ENCODE measurements at regions not wholly inside any gene's neighbourhood (a gene's known extent, or its start where the extent isn't known, plus 50 kb on each side); places are given as distances from the start of the nearest gene placed in this dataset.

- H3K4me1 ChIP-seq, result no peaks in the 10 kb centered on the region
- no peaks in the 10 kb centered on the region for H3K27me3 ChIP-seq
- H3K27ac ChIP-seq, result no peak overlapping the region
- no peak overlapping the region for H3K9ac ChIP-seq (ENCODE audit: low read depth in 2 of 2, low read length in 2 of 2)
- DNase-seq, result no peak
- H3K36me3 ChIP-seq, result no peaks in the 10 kb centered on the region
- TF ChIP-seq CTCF (IDR thresholded peaks at IDR 0.05), result no peak
- no peaks in the 10 kb centered on the region for H3K9me3 ChIP-seq
- intact Hi-C loops (cut with DNase I), result no loop called here
- no peak overlapping the region for H3K4me3 ChIP-seq
Measured at GRCh38 chr13:74438901-74439300, 304.7 kb upstream of the KLF12 start.

- no peak overlapping the region for H3K27ac ChIP-seq
- H3K9ac ChIP-seq (ENCODE audit: low read depth in 2 of 2, low read length in 2 of 2), result no peak overlapping the region
- DNase-seq, result no peak
- no peaks in the 10 kb centered on the region for H3K36me3 ChIP-seq
- intact Hi-C loops (cut with DNase I), result no loop called here
- H3K27me3 ChIP-seq, result no peaks in the 10 kb centered on the region
- H3K4me3 ChIP-seq, result no peak overlapping the region
- no peaks in the 10 kb centered on the region for H3K9me3 ChIP-seq
- no peak for TF ChIP-seq CTCF (IDR thresholded peaks at IDR 0.05)
- no peaks in the 10 kb centered on the region for H3K4me1 ChIP-seq
Measured at GRCh38 chr13:74434782-74435181, 300.6 kb upstream of the KLF12 start.

GRCh38 chr13:74424455-74424854 lies 290.3 kb upstream of the KLF12 start:
- intact Hi-C loops (cut with DNase I), result no loop called here
- H3K9ac ChIP-seq (ENCODE audit: low read depth in 2 of 2, low read length in 2 of 2), result no peak overlapping the region
- no peak overlapping the region for H3K4me3 ChIP-seq
- no peaks in the 10 kb centered on the region for H3K9me3 ChIP-seq
- H3K27me3 ChIP-seq, result no peaks in the 10 kb centered on the region
- no peaks in the 10 kb centered on the region for H3K4me1 ChIP-seq
- no peak for DNase-seq
- no peak overlapping the region for H3K27ac ChIP-seq
- no peak for TF ChIP-seq CTCF (IDR thresholded peaks at IDR 0.05)
- no peaks in the 10 kb centered on the region for H3K36me3 ChIP-seq

GRCh38 chr13:74423434-74423833 lies 289.2 kb upstream of the KLF12 start:
- DNase-seq, result no peak
- Histone ChIP-seq H3K4me1 (no peaks in the 10 kb centered on the region), H3K9ac (ENCODE audit: low read depth in 2 of 2, low read length in 2 of 2) (no peak overlapping the region), H3K4me3 (no peak overlapping the region), H3K9me3 (no peaks in the 10 kb centered on the region), H3K27ac (no peak overlapping the region), H3K36me3 (no peaks in the 10 kb centered on the region), H3K27me3 (no peaks in the 10 kb centered on the region)
- no peak for TF ChIP-seq CTCF (IDR thresholded peaks at IDR 0.05)
- intact Hi-C loops (cut with DNase I), result no loop called here

GRCh38 chr13:74414458-74414857 lies 280.3 kb upstream of the KLF12 start:
- no peak overlapping the region for H3K9ac ChIP-seq (ENCODE audit: low read depth in 2 of 2, low read length in 2 of 2)
- no peaks in the 10 kb centered on the region for H3K4me1 ChIP-seq
- no peaks in the 10 kb centered on the region for H3K9me3 ChIP-seq
- H3K36me3 ChIP-seq, result no peaks in the 10 kb centered on the region
- intact Hi-C loops (cut with DNase I), result no loop called here
- DNase-seq, result no peak
- no peak overlapping the region for H3K4me3 ChIP-seq
- no peaks in the 10 kb centered on the region for H3K27me3 ChIP-seq
- TF ChIP-seq CTCF (IDR thresholded peaks at IDR 0.05), result no peak
- no peak overlapping the region for H3K27ac ChIP-seq

GRCh38 chr13:74413482-74413881 lies 279.3 kb upstream of the KLF12 start:
- Histone ChIP-seq H3K27ac (no peak overlapping the region), H3K4me1 (no peaks in the 10 kb centered on the region), H3K9me3 (no peaks in the 10 kb centered on the region), H3K4me3 (no peak overlapping the region), H3K27me3 (no peaks in the 10 kb centered on the region), H3K36me3 (no peaks in the 10 kb centered on the region), H3K9ac (ENCODE audit: low read depth in 2 of 2, low read length in 2 of 2) (no peak overlapping the region)
- intact Hi-C loops (cut with DNase I), result no loop called here
- TF ChIP-seq CTCF (IDR thresholded peaks at IDR 0.05), result no peak
- DNase-seq, result no peak

Measured in colonic mucosa (tissue), 4 donors.